ENCODE measurements at regions not wholly inside any gene's neighbourhood (a gene's known extent, or its start where the extent isn't known, plus 50 kb on each side); places are given as distances from the start of the nearest gene placed in this dataset.

- H3K27me3 Mint-ChIP-seq (ENCODE audit: unreplicated experiment) = peaks cover 9% of the 10 kb centered on the region
- H3K9me3 Mint-ChIP-seq (ENCODE audit: unreplicated experiment) = peaks cover 6% of the 10 kb centered on the region
- H3K4me3 Mint-ChIP-seq (ENCODE audit: unreplicated experiment) = peak overlapping the region; percentile 56
- TF ChIP-seq CTCF (IDR thresholded peaks at IDR 0.05; ENCODE audit: unreplicated experiment) = no peak
- H3K36me3 Mint-ChIP-seq (ENCODE audit: low read depth, unreplicated experiment) = peaks cover 4% of the 10 kb centered on the region
- peaks cover 19% of the 10 kb centered on the region for H3K4me1 Mint-ChIP-seq (ENCODE audit: unreplicated experiment)
- no peak overlapping the region for H3K27ac Mint-ChIP-seq (ENCODE audit: unreplicated experiment)
- no peak for DNase-seq (ENCODE audit: low spot score)
Measured at GRCh38 chr10:43026039-43026973, 50.6 kb upstream of the RET start.

Small RNA genes in the stretch of these regions (microRNA-seq; reads per million reads assigned to microRNA genes)
- 5.6 reads per million, percentile 50 among the genes with 10 or more reads in this experiment for gene MIR5100 (ENCODE audit: unreplicated experiment)
